HCT116 (cell line): ENCODE measurements at regions not wholly inside any gene's neighbourhood (a gene's known extent, or its start where the extent isn't known, plus 50 kb on each side); places are given as distances from the start of the nearest gene placed in this dataset.

ENCODE experiments used
- ATAC-seq: fragments of 200-7000 bp; cut with Tn5 transposase; 2 replicates; pipeline ENCODE4 v1.9.1; 2020; ENCODE audit warnings: mild to moderate bottlenecking, moderate library complexity
- BruUV-seq: library from RNA; stranded (reverse); fragments of 400-500 nt; replicated peaks from 2 replicates; lab custom pipeline; 2021; lab: Mats Ljungman, UMichigan
- CTCF ChIA-PET: fragments of 300-600 bp; sonication (Branson Sonifier 250); formaldehyde crosslinking; loops from one replicate; lab custom pipeline; 2021; ENCODE audit warnings: antibody characterized with exemption; lab: Charles Lee
- POLR2A ChIA-PET: fragments of 300-600, 350-600 bp; sonication (Branson Sonifier 250); formaldehyde crosslinking; loops from one replicate; lab custom pipeline; 2021; ENCODE audit warnings: antibody characterized with exemption; lab: Charles Lee
- RAD21 ChIA-PET, 2 experiments: fragments of 300-600 bp; sonication (Branson Sonifier 250); formaldehyde crosslinking; loops; one replicate each; lab custom pipeline; 2023; ENCODE audit warnings: low total read pairs in 2 of 2; ENCODE audit not compliant: uncharacterized antibody in 2 of 2, unreplicated experiment in 2 of 2, low non-redundant PET in 1 of 2; lab: Charles Lee
- DNase-seq: peaks from one replicate; pipeline ENCODE4 v3.0.0-alpha.2; 2010; ENCODE audit warnings: low read depth, low spot score
- H2AFZ ChIP-seq: fragments of 200-600 bp; shearing (Covaris generic), sonication (generic); 2 replicates; pipeline ENCODE4 v1.6.1; 2017; ENCODE audit warnings: low read depth, mixed run types, mixed read lengths, antibody characterized with exemption, low read length; ENCODE audit not compliant: poor library complexity, severe bottlenecking
- H3K27ac ChIP-seq: 2 replicates; pipeline ENCODE4 v1.5.1; 2012; ENCODE audit warnings: low read depth, low read length
- H3K27me3 ChIP-seq: fragments of 200-600 bp; sonication (generic); 2 replicates; pipeline ENCODE4 v1.6.1; 2016; ENCODE audit warnings: mixed run types, low read length, mixed read lengths; ENCODE audit not compliant: insufficient read depth
- H3K36me3 ChIP-seq, 2 experiments: fragments of 200-500 bp in 1 of 2; fragments of 200-600 bp in 1 of 2; sonication (Bioruptor generic) in 1 of 2; sonication (generic) in 1 of 2; 2 replicates each; pipeline versions ENCODE4 v1.5.1 to v1.6.1; 2014 to 2016; ENCODE audit warnings: low read length in 2 of 2, inconsistent platforms in 1 of 2, mixed read lengths in 1 of 2, mixed run types in 1 of 2; ENCODE audit not compliant: insufficient read depth in 2 of 2, control insufficient read depth in 1 of 2
- H3K4me1 ChIP-seq, 2 experiments: fragments of 200-600 bp in 1 of 2; sonication (generic) in 1 of 2; 2 replicates each; pipeline versions ENCODE4 v1.5.1 to v1.6.1; 2012 to 2017; ENCODE audit warnings: low read length in 2 of 2, inconsistent platforms in 1 of 2, mild to moderate bottlenecking in 1 of 2, mixed read lengths in 1 of 2, mixed run types in 1 of 2, moderate library complexity in 1 of 2; ENCODE audit not compliant: insufficient read depth in 2 of 2, control insufficient read depth in 1 of 2
- H3K4me2 ChIP-seq: fragments of 200-600 bp; sonication (generic); 2 replicates; pipeline ENCODE4 v1.6.1; 2017; ENCODE audit warnings: mixed run types, low read length, mixed read lengths
- H3K4me3 ChIP-seq, 2 experiments: fragments of 200-600 bp in 1 of 2; sonication (generic) in 1 of 2; replicated peaks in 1 of 2; 2 replicates each; pipeline ENCODE4 v1.5.1; 2011 to 2016; ENCODE audit warnings: low read length in 2 of 2, control low read depth in 1 of 2, low read depth in 1 of 2, mild to moderate bottlenecking in 1 of 2, mixed read lengths in 1 of 2, mixed run types in 1 of 2
- H3K79me2 ChIP-seq: fragments of 200-600 bp; sonication (generic); 2 replicates; pipeline ENCODE4 v1.6.1; 2017; ENCODE audit warnings: mild to moderate bottlenecking, mixed run types, low read length, moderate library complexity, mixed read lengths; ENCODE audit not compliant: insufficient read depth
- H3K9ac ChIP-seq: fragments of 200-600 bp; sonication (generic); 2 replicates; pipeline ENCODE4 v1.6.1; 2016; ENCODE audit warnings: low read length, mixed read lengths
- H3K9me2 ChIP-seq: fragments of 200-600 bp; sonication (generic), shearing (Covaris generic); 2 replicates; pipeline ENCODE4 v1.6.1; 2017; ENCODE audit warnings: mixed run types, mild to moderate bottlenecking, moderate library complexity; ENCODE audit not compliant: insufficient read depth
- H3K9me3 ChIP-seq, 2 experiments: fragments of 200-500 bp in 1 of 2; fragments of 200-600 bp in 1 of 2; sonication (Bioruptor generic) in 1 of 2; sonication (generic) in 1 of 2; 2 replicates each; pipeline ENCODE4 v1.6.1; 2014 to 2017; ENCODE audit warnings: low read length in 2 of 2, mixed read lengths in 2 of 2, inconsistent platforms in 1 of 2, low read depth in 1 of 2, mild to moderate bottlenecking in 1 of 2, mixed run types in 1 of 2, moderate library complexity in 1 of 2; ENCODE audit not compliant: control insufficient read depth in 1 of 2, insufficient read depth in 1 of 2
- H4K20me1 ChIP-seq: fragments of 200-600 bp; sonication (generic), shearing (Covaris generic); 2 replicates; pipeline ENCODE4 v1.6.1; 2017; ENCODE audit warnings: mixed run types, mild to moderate bottlenecking, moderate library complexity; ENCODE audit not compliant: insufficient read depth
- CEBPB ChIP-seq: IDR thresholded peaks from 2 replicates; pipeline ENCODE4 v1.6.1; 2012; ENCODE audit warnings: low read depth
- EGR1 ChIP-seq: IDR thresholded peaks from 2 replicates; pipeline ENCODE4 v1.6.1; 2012; ENCODE audit warnings: low read depth
- ELF1 ChIP-seq: IDR thresholded peaks from 2 replicates; pipeline ENCODE4 v1.6.1; 2012; ENCODE audit warnings: low read depth, borderline replicate concordance
- EZH2 ChIP-seq: fragments of 200-600 bp; sonication (generic); IDR thresholded peaks from 2 replicates; pipeline ENCODE4 v1.6.1; 2017; ENCODE audit warnings: antibody characterized with exemption, mixed run types
- FOSL1 ChIP-seq: IDR thresholded peaks from 2 replicates; pipeline ENCODE4 v1.6.1; 2012; ENCODE audit warnings: low read depth
- JUND ChIP-seq: IDR thresholded peaks from 2 replicates; pipeline ENCODE4 v1.6.1; 2012
- POLR2AphosphoS5 ChIP-seq: IDR thresholded peaks from 2 replicates; pipeline ENCODE4 v1.6.1; 2011; ENCODE audit warnings: mild to moderate bottlenecking, low read depth, low read length, moderate library complexity
- RAD21 ChIP-seq: IDR thresholded peaks from 2 replicates; pipeline ENCODE4 v1.6.1; 2012; ENCODE audit warnings: low read depth, mild to moderate bottlenecking
- SRF ChIP-seq: IDR thresholded peaks from 2 replicates; pipeline ENCODE4 v1.6.1; 2012; ENCODE audit warnings: low read depth
- ZFX ChIP-seq: fragments of 450-650 bp; IDR thresholded peaks from 2 replicates; pipeline ENCODE4 v1.6.1; 2017
- intact Hi-C: fragments of 100-400 bp; cut with micrococcal nuclease; formaldehyde crosslinking; loops from 2 replicates; pipeline ENCODE4 v1.10.0; 2022
- TF ChIP-seq, protein P1 (sequence below): IDR thresholded peaks from 2 replicates; pipeline ENCODE4 v1.6.1; 2012
- TF ChIP-seq, protein P2 (sequence below), 3 experiments: fragments of 200-600 bp in 1 of 3; sonication (generic) in 1 of 3; IDR thresholded peaks in 2 of 3; conservative IDR thresholded peaks in 1 of 3; 2 replicates each; pipeline ENCODE4 v1.5.1; 2012 to 2017; ENCODE audit warnings: low read depth in 2 of 3, low read length in 2 of 3, antibody characterized with exemption in 1 of 3, borderline replicate concordance in 1 of 3, control low read depth in 1 of 3, mild to moderate bottlenecking in 1 of 3, mixed read lengths in 1 of 3, mixed run types in 1 of 3, moderate library complexity in 1 of 3; ENCODE audit not compliant: insufficient read depth in 1 of 3

- H3K9ac ChIP-seq = no peak overlapping the region
- no peaks in the 10 kb centered on the region for H3K9me2 ChIP-seq
- no peak overlapping the region for H3K4me3 ChIP-seq
- no peaks in the 10 kb centered on the region for H3K27me3 ChIP-seq
- CTCF ChIA-PET = no interaction called here
- RAD21 ChIA-PET = no interaction called here
- intact Hi-C loops = no loop called here
- H3K4me2 ChIP-seq = no peak overlapping the region
- no TSS peak for BruUV-seq
- POLR2A ChIA-PET = no interaction called here
- no peaks in the 10 kb centered on the region for H4K20me1 ChIP-seq
- H3K79me2 ChIP-seq = no peaks in the 10 kb centered on the region
- DNase-seq (no peak), ATAC-seq (no peak)
- H2AFZ ChIP-seq = no peak overlapping the region
- no peak overlapping the region for H3K27ac ChIP-seq
- no peak for TF ChIP-seq SRF
- TF ChIP-seq, protein P1, sequence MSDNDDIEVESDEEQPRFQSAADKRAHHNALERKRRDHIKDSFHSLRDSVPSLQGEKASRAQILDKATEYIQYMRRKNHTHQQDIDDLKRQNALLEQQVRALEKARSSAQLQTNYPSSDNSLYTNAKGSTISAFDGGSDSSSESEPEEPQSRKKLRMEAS = no peak
- peaks cover 4 to 6% of the 10 kb centered on the region in 2 experiments; a peak in 3 of 4 replicates for H3K9me3 ChIP-seq
- H3K36me3 ChIP-seq = no peaks in the 10 kb centered on the region
- H3K4me1 ChIP-seq = no peaks in the 10 kb centered on the region
These were observed 728.0 kb downstream of the CDH9 start for GRCh38 chr5:26310415-26310814.

- POLR2A ChIA-PET = no interaction called here
These were observed 742.8 kb downstream of the CDH9 start for GRCh38 chr5:26295541-26295940.

DNA sequence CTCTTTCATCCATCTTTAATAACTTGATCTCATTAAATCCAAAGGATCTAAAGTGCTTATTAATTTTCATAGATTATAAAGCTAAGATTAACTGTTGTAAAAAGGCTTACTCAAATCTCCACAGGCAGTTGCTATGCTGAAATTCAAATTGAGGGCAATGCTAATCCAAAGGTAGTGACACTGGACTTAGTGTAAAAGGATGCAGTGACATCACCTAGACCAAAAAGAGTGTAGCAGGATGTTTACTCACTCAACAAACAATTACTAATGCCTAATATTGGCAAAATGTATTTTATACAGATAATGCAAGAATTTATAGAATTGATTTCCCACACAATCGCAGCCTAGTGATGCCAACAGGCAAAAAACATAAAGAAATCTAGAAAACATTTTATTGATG, 756.2 kb downstream of the CDH9 start:
- Histone ChIP-seq H3K9me2 (no peaks in the 10 kb centered on the region), H3K36me3 (no peaks in the 10 kb centered on the region), H3K27ac (no peak overlapping the region), H3K9me3 (peaks cover 10 to 12% of the 10 kb centered on the region in 2 experiments; a peak in 1 of 4 replicates), H3K27me3 (no peaks in the 10 kb centered on the region), H4K20me1 (no peaks in the 10 kb centered on the region), H3K4me3 (no peak overlapping the region), H3K4me1 (no peaks in the 10 kb centered on the region), H3K79me2 (no peaks in the 10 kb centered on the region), H2AFZ (no peak overlapping the region), H3K4me2 (no peak overlapping the region), H3K9ac (no peak overlapping the region)
- DNase-seq (no peak), ATAC-seq (no peak)
- ChIA-PET CTCF (no interaction called here), POLR2A (no interaction called here), RAD21 (no interaction called here)
- no TSS peak for BruUV-seq
- intact Hi-C loops = no loop called here
- TF ChIP-seq POLR2AphosphoS5 (no peak), CEBPB (no peak), JUND (no peak), RAD21 (no peak), SRF (no peak), EGR1 (no peak), FOSL1 (no peak), EZH2 (no peak), ZFX (no peak)
- TF ChIP-seq, protein P2, sequence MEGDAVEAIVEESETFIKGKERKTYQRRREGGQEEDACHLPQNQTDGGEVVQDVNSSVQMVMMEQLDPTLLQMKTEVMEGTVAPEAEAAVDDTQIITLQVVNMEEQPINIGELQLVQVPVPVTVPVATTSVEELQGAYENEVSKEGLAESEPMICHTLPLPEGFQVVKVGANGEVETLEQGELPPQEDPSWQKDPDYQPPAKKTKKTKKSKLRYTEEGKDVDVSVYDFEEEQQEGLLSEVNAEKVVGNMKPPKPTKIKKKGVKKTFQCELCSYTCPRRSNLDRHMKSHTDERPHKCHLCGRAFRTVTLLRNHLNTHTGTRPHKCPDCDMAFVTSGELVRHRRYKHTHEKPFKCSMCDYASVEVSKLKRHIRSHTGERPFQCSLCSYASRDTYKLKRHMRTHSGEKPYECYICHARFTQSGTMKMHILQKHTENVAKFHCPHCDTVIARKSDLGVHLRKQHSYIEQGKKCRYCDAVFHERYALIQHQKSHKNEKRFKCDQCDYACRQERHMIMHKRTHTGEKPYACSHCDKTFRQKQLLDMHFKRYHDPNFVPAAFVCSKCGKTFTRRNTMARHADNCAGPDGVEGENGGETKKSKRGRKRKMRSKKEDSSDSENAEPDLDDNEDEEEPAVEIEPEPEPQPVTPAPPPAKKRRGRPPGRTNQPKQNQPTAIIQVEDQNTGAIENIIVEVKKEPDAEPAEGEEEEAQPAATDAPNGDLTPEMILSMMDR (IDR thresholded peaks at IDR 0.05 in 2 of 3, conservative IDR thresholded peaks at IDR 0.05 in 1 of 3; ENCODE audit: borderline replicate concordance in 1 of 3, insufficient read depth in 1 of 3, low read depth in 2 of 3, low read length in 2 of 3) = no peak

More at GRCh38 chr5:26295541-26295940, 742.8 kb downstream of the CDH9 start:
- Histone ChIP-seq H3K79me2 (no peaks in the 10 kb centered on the region), H3K4me3 (no peak overlapping the region), H3K9me2 (no peaks in the 10 kb centered on the region), H4K20me1 (no peaks in the 10 kb centered on the region), H3K9ac (no peak overlapping the region), H2AFZ (no peak overlapping the region), H3K4me2 (no peak overlapping the region), H3K27ac (no peak overlapping the region), H3K4me1 (no peaks in the 10 kb centered on the region), H3K9me3 (peaks cover 13 to 22% of the 10 kb centered on the region in 2 experiments; a peak in 3 of 4 replicates)
- ChIA-PET RAD21 (no interaction called here), CTCF (no interaction called here)
- intact Hi-C loops = no loop called here
- DNase-seq (no peak), ATAC-seq (no peak)
- BruUV-seq = no TSS peak
- TF ChIP-seq ELF1 = no peak
- TF ChIP-seq, all 23 proteins: peak for 0
- no peaks in the 10 kb centered on the region for H3K27me3 ChIP-seq
- H3K36me3 ChIP-seq = no peaks in the 10 kb centered on the region
